GM18951 (cell line): ENCODE measurements at regions not wholly inside any gene's neighbourhood (a gene's known extent, or its start where the extent isn't known, plus 50 kb on each side); places are given as distances from the start of the nearest gene placed in this dataset.

ENCODE experiments used
- POLR2A ChIP-seq: IDR thresholded peaks from 4 replicates; pipeline ENCODE4 v1.6.1; 2011; ENCODE audit warnings: mild to moderate bottlenecking; ENCODE audit not compliant: insufficient read length, insufficient read depth; ENCODE audit errors: extremely low read depth
- in situ Hi-C: fragments of 300-500 bp; cut with MboI; formaldehyde crosslinking; loops from one replicate; pipeline ENCODE4 v1.12.0; 2022; ENCODE audit warnings: low sequenced_read_pairs, mixed read lengths, inconsistent platforms; ENCODE audit not compliant: unreplicated experiment

DNA sequence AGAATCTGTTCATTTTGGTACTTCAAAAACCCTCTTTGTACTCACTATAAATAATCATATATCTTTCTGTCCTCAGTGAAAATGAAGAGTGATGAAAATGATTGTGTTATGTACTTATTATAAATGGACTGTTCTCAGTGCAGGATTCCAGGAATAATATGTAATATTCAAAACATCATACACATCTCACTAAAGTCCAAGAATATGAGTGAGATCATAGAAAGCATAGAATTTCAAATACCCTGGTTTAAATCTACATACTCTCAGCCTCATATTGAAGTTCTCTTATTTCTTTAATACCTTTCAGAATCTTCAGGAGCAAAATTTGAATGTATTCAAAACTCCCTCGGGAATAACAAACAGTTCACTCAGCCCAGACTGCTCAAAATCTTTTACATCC is 868.0 kb downstream of the SLITRK6 start:
- in situ Hi-C loops, result no loop called here

DNA sequence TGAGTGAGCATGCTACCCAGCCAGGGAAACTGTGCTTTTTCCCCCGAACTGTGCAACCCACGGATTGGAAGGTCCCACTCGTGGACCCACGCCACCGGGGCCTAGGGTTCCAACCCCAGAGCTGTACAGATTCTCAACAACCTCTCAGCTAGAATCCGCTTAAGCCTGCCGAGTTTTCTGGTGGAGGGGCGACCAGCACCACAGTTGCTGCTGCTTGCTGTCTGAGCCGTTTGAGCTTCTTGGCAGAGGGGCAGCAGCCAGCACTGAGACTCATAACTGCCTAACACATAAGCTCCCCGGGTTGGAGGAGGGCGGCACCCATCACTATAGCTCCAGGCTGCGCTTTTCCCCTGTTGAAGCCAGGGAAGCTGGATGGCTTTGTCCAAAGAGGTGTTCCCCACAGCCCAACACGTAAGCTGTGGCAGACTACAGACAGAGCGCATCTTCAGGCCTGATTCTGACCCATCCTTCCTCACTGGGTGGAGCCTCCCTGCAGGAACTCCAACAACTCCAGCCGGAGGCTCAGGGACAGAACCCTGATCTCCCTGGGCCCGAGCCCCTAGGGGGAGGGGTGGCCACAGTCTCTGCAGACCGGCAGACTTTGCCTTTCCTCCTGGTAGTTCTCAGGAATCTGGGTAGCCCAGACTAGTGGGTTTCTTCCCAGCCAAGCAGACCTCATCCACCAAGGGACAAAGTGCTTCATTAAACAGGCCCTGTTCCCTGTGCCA is 871.6 kb downstream of the SLITRK6 start:
- in situ Hi-C loops, result no loop called here
- no peak for TF ChIP-seq POLR2A

More for the DNA sequence above, 868.0 kb downstream of the SLITRK6 start:
- TF ChIP-seq POLR2A, result no peak

DNA sequence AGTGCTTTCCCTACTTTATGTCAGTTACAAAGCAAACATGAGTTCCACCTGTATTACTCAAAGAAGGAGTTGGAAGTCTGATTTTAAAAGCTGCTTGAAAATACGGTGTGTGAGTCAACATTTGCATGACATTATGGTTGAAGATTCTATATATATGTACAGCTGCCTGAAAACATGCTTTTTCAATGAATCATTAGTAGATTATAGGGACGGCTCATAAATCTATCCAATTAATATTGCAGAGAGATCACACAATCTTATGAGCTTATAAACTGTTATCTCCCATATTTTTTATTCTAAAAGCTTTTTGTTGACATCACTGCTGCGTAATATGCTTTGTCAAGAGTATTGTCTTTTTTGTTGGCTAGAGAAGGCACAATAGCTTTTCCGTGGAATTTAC is 873.8 kb downstream of the SLITRK6 start:
- TF ChIP-seq POLR2A, result no peak
- in situ Hi-C loops, result no loop called here

DNA sequence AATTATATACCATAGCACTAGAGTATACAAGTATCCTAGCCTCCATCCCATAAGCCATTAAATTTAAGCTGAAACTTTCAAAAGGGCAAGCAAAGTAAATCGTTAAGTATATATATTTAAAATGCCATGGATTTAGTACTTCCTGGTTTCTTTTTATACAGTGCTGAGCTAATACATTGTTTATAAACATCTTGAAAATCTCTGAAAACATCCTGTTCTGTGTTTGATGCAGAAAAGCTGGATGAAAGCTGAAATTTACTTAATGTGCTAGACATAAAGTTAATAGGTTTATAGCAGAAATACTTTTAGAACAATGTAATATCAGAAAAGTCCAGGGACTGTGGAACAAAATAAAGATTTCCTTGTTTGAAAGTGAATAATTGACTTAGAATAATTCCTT is 875.4 kb downstream of the SLITRK6 start:
- TF ChIP-seq POLR2A, result no peak
- in situ Hi-C loops, result no loop called here

DNA sequence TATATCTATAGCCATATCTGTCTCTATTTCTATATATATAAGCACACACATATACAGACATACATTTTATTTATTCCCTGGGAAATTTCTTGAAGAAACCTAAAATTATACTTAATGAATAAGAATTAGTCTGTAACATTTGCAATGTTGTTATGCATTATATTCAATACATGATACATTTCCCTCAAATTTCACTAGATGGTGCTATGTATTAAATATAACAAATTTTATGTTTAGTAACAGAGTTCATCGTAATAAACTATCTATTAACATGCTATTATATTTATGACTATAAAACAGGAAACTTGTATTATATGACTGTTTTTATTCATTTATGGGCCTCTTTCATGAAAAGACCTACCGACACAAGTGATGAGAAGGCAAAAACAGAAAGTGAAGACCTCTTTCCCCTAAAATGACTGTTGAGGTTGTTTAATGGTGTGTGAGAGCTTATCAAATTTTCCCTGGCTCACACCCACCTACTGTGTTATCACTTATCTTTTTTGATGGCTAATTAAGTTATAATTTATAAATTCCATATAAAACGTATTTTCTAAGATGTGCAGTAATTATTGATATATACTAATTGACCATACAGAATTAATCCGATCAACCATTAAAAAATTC is 881.9 kb downstream of the SLITRK6 start:
- in situ Hi-C loops, result no loop called here
- no peak for TF ChIP-seq POLR2A

DNA sequence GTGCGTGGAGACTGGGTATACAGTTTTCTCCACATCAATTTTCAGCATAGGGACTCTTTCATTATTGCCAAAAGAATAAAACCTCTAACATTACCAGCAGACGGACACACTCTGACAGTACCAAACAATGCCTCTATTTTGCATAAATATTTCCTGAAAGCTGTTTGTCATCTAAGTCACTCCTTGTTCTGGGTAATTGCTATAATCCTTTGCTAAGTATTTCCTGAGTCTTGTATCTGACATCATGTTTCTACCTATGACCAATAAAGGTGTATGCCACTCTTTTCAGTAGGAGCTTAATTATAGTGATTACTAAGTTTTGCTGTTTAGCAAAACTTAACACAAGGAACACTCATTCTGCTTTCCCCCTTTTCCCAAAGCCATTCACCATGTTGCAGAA is 886.5 kb downstream of the SLITRK6 start:
- no peak for TF ChIP-seq POLR2A
- in situ Hi-C loops, result no loop called here

DNA sequence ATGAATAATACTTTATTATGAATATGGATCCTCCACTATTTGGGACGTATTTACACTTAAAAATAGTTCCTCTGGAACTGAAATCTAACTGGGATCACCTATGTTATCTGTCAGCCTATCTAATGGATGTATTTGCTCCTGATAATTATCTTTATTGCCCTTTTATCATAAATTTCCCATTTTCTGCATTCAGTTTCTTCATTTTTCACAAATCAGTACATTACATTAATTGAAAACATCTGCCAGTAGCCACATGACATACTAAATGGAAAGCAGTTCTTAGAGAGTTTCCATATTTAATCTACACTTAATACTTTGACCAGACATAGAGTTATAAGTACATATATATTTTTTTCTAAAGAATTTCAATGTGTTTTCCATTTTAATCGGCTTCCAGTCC is 888.8 kb downstream of the SLITRK6 start:
- in situ Hi-C loops, result no loop called here
- TF ChIP-seq POLR2A, result no peak

DNA sequence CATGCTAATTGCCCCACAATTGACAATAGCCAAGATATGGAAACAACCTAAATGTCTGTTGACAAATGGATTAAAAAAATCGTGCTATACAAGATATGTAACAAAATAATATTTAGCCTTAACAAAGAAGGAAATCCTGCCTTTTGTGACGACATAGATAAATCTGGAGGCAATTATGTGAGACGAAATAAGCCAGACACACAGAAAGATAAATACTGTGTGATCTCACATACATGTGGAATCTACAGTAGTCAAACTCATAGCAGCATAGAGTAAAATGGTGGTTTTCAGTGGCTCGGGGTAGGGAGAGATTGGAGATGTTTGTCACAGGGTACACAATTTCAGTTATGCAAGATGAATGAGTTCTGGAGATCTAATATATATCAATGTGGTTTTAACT is 895.8 kb downstream of the SLITRK6 start:
- TF ChIP-seq POLR2A, result no peak
- in situ Hi-C loops, result no loop called here

DNA sequence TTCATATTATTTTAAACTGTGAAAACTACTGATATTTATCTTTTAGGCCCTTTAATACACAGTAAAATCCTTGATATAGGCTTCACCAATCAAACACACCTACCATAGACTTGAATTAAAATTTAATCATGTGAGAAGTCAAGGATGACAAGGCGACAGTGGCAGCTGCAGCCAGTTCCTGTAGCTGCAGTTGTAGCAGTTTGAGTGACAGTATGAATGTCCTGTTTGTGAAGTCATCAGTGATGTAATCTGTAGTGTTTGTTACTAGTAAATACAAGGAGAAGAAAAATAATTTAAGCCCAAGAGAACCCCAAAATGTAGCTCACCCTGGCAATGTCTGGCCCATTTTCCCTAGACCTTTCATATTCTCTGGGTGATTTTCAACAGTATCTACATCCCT is 897.0 kb downstream of the SLITRK6 start:
- TF ChIP-seq POLR2A, result no peak
- in situ Hi-C loops, result no loop called here

DNA sequence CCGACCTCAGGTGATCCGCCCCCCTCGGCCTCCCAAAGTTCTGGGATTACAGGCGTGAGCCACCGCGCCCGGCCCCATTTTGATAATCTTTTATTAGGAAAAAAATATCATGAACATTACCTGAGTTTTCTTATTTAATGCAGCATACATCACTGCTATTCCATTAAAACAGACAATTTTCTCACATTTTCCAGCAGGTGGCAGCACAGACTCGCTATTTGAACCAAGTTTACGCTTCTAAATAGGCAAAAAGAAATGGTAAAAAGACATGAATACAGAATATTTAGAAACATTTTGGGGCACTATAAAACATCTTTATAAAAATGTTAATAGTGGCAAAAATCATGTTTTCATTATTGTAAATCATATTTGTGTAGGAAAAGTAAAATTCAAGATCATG is 903.1 kb downstream of the SLITRK6 start:
- in situ Hi-C loops, result loop anchor here (10.0 kb wide), 1 partner anchor 909 kb away; no protein-coding TSS in a partner anchor

DNA sequence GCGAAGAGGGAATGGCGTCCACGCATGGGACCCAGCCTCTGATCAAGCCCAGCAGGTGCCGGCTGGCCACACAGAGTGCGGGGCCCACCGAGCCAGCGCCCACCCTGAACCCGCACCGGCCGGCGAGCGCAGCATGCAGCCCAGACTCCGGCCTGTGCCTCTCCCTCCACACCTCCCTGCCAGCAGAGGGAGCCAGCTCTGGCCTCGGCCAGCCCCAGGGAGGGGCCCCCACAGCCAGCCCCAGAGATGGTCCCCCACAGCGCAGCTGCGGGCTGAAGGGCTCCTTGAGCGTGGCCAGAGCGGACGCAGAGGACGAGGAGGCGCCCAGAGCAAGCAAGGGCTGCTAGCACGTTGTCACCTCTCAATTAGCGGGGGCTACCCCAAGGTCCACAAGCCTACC is 904.5 kb downstream of the SLITRK6 start:
- TF ChIP-seq POLR2A, result no peak
- in situ Hi-C loops, result loop anchor here (10.0 kb wide), 1 partner anchor 910 kb away; no protein-coding TSS in a partner anchor

More for the DNA sequence above, 903.1 kb downstream of the SLITRK6 start:
- no peak for TF ChIP-seq POLR2A

DNA sequence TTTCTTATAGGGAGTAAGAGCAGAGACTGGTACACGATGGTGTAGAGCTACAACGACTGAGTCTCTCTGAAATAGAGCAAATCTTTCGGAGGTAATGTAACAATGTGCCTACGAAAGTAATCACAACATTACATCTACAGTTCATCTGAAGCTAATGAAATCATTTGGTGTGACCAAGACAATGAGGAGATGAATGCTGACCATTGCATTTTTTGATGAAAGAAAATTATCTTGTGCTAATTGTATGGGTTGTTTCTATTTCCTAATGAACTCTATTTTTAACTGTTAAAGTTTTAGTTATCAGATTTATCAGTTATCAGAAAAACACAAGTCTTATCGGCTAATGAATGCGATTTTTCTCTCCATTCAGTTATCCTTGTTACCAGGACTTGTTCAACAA is 913.4 kb downstream of the SLITRK6 start:
- in situ Hi-C loops, result no loop called here
- no peak for TF ChIP-seq POLR2A

DNA sequence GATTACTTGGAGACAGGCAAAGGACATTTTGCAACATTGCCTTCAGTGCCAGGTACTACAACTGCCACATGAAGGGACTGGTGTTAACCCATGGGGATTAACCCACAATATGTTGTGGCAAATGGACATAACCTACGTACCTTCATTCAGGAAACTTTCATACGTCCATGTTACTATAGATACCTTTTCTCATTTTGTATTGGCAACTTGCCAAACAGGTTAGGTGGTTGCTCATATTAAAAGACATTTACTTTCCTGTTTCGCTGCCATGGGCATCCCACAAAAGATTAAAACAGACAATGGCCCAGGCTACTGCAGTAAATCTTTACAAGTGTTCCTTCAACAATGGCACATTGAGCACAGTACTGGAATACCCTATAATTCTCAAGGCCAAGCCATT is 925.3 kb downstream of the SLITRK6 start:
- no peak for TF ChIP-seq POLR2A
- in situ Hi-C loops, result no loop called here

DNA sequence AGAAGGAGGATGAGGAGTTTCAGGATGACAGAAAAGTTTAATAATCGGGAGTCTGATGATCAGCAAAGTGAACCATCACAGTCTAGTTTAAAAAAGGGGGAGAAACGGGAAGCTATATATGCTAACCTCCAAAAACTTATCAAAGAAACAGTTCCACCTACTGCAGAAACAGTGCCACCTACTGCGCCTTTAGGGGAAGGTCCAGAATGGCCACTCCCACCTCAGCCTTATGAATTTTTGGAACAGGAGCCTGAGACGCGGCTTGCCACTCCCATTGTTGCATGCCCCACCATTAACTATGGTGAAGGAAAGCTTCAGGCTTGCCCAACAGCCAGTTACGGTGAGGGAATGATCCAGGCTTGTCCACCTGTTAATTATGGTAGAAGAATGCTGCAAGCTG is 929.0 kb downstream of the SLITRK6 start:
- in situ Hi-C loops, result no loop called here
- TF ChIP-seq POLR2A, result no peak
